H1 (cell line): ENCODE measurements at regions not wholly inside any gene's neighbourhood (a gene's known extent, or its start where the extent isn't known, plus 50 kb on each side); places are given as distances from the start of the nearest gene placed in this dataset.

Experiments
- CTCF ChIA-PET: fragments of 300-600 bp; sonication (Branson Sonifier 250); formaldehyde crosslinking; loops from one replicate; lab custom pipeline; 2021; ENCODE audit not compliant: partially characterized antibody; lab: Charles Lee
- POLR2A ChIA-PET: fragments of 300-600 bp; sonication (Branson Sonifier 250); formaldehyde crosslinking; loops from one replicate; lab custom pipeline; 2021; ENCODE audit warnings: inconsistent platforms; ENCODE audit not compliant: partially characterized antibody; lab: Charles Lee
- DNase-seq, 2 experiments: peaks; one replicate each; pipeline versions ENCODE4 v3.0.0 to v3.0.0-alpha.2; 2010 to 2022; ENCODE audit warnings: low spot score in 2 of 2, low read depth in 1 of 2, mixed read lengths in 1 of 2
- FAIRE-seq: peaks from 2 replicates; lab custom pipeline; 2011; peaks lifted over from hg19 to GRCh38; lab: Jason Lieb, UNC
- H2AFZ ChIP-seq: 2 replicates; pipeline ENCODE4 v1.8.1; 2012; ENCODE audit warnings: low read length, inconsistent platforms
- H2AK5ac ChIP-seq: 2 replicates; pipeline ENCODE4 v1.6.1; 2013; ENCODE audit warnings: low read depth, low read length
- H2BK120ac ChIP-seq: replicated peaks from 2 replicates; pipeline ENCODE3; 2013; ENCODE audit warnings: low read depth, low read length, inconsistent platforms
- H2BK12ac ChIP-seq: 2 replicates; pipeline ENCODE4 v1.6.1; 2013; ENCODE audit warnings: low read depth, low read length
- H2BK15ac ChIP-seq: 2 replicates; pipeline ENCODE4 v1.6.1; 2013; ENCODE audit warnings: low read length
- H2BK20ac ChIP-seq: 2 replicates; pipeline ENCODE4 v1.6.1; 2013; ENCODE audit warnings: low read length
- H2BK5ac ChIP-seq: 2 replicates; pipeline ENCODE4 v1.6.1; 2013; ENCODE audit warnings: low read depth, low read length
- H3K14ac ChIP-seq: 2 replicates; pipeline ENCODE4 v1.6.1; 2013; ENCODE audit warnings: inconsistent platforms; ENCODE audit not compliant: insufficient read length
- H3K18ac ChIP-seq: 2 replicates; pipeline ENCODE4 v1.6.1; 2013; ENCODE audit warnings: low read length; ENCODE audit errors: extremely low read depth
- H3K23ac ChIP-seq: 2 replicates; pipeline ENCODE4 v1.6.1; 2013; ENCODE audit warnings: inconsistent platforms; ENCODE audit not compliant: insufficient read length
- H3K23me2 ChIP-seq: 2 replicates; pipeline ENCODE4 v1.6.1; 2013; ENCODE audit warnings: low read depth, low read length
- H3K27ac ChIP-seq: 2 replicates; pipeline ENCODE4 v1.6.1; 2011; ENCODE audit warnings: low read depth, low read length, inconsistent platforms
- H3K27me3 ChIP-seq, 4 experiments: replicated peaks in 1 of 4; 1 replicate in 1 of 4; 2 replicates in 3 of 4; pipeline versions ENCODE4 v1.6.1 to v1.8.1; 2011 to 2013; ENCODE audit warnings: low read length in 3 of 4, mild to moderate bottlenecking in 3 of 4, inconsistent platforms in 2 of 4, mixed read lengths in 2 of 4, moderate library complexity in 1 of 4; ENCODE audit not compliant: control insufficient read depth in 3 of 4, insufficient read depth in 3 of 4; ENCODE audit errors: extremely low read depth in 1 of 4
- H3K36me3 ChIP-seq, 4 experiments: 2 replicates each; pipeline versions ENCODE4 v1.6.1 to v1.8.1; 2011 to 2013; ENCODE audit warnings: mild to moderate bottlenecking in 4 of 4, low read length in 3 of 4, moderate library complexity in 2 of 4, control low read depth in 1 of 4, inconsistent platforms in 1 of 4; ENCODE audit not compliant: insufficient read depth in 4 of 4, control insufficient read depth in 2 of 4
- H3K4ac ChIP-seq: replicated peaks from 2 replicates; pipeline ENCODE3; 2013; ENCODE audit warnings: low read length, low read depth, mixed read lengths, inconsistent platforms; ENCODE audit not compliant: insufficient read length
- H3K4me1 ChIP-seq, 4 experiments: replicated peaks in 1 of 4; 1 replicate in 1 of 4; 2 replicates in 3 of 4; pipeline versions ENCODE4 v1.6.1 to v1.8.1; 2011 to 2013; ENCODE audit warnings: low read length in 3 of 4, inconsistent platforms in 2 of 4, mixed read lengths in 1 of 4; ENCODE audit not compliant: insufficient read depth in 4 of 4, control insufficient read depth in 3 of 4
- H3K4me2 ChIP-seq, 2 experiments: 2 replicates each; pipeline versions ENCODE4 v1.6.1 to v1.8.1; 2011 to 2013; ENCODE audit warnings: low read depth in 2 of 2, low read length in 2 of 2, control low read depth in 1 of 2, inconsistent platforms in 1 of 2, mild to moderate bottlenecking in 1 of 2; ENCODE audit not compliant: insufficient read depth in 1 of 2
- H3K4me3 ChIP-seq, 4 experiments: fragments of 200-600, 300-600 bp in 1 of 4; sonication (generic), shearing (Covaris generic), sonication (Bioruptor Twin) in 1 of 4; 2 replicates each; pipeline versions ENCODE4 v1.5.1 to v1.8.1; 2011 to 2016; ENCODE audit warnings: low read length in 4 of 4, low read depth in 3 of 4, control low read depth in 2 of 4, inconsistent platforms in 2 of 4, mild to moderate bottlenecking in 2 of 4, mixed read lengths in 1 of 4, moderate library complexity in 1 of 4; ENCODE audit not compliant: insufficient read depth in 2 of 4; ENCODE audit errors: extremely low read depth in 1 of 4
- H3K56ac ChIP-seq: replicated peaks from 2 replicates; pipeline ENCODE3; 2013; ENCODE audit warnings: low read depth, mild to moderate bottlenecking, mixed read lengths, low read length, inconsistent platforms; ENCODE audit not compliant: insufficient read length
- H3K79me1 ChIP-seq: 2 replicates; pipeline ENCODE4 v1.6.1; 2013; ENCODE audit warnings: low read depth, low read length, control low read depth
- H3K79me2 ChIP-seq, 2 experiments: 2 replicates each; pipeline versions ENCODE4 v1.6.1 to v1.8.1; 2012 to 2013; ENCODE audit warnings: low read length in 2 of 2, mild to moderate bottlenecking in 2 of 2, inconsistent platforms in 1 of 2; ENCODE audit not compliant: insufficient read depth in 2 of 2, control insufficient read depth in 1 of 2
- H3K9ac ChIP-seq, 4 experiments: replicated peaks in 1 of 4; 1 replicate in 1 of 4; 2 replicates in 3 of 4; pipeline versions ENCODE4 v1.6.1 to v1.8.1; 2011 to 2013; ENCODE audit warnings: low read depth in 3 of 4, low read length in 3 of 4, control low read depth in 2 of 4, mild to moderate bottlenecking in 2 of 4, moderate library complexity in 2 of 4, inconsistent platforms in 1 of 4; ENCODE audit errors: extremely low read depth in 1 of 4
- H3K9me3 ChIP-seq, 2 experiments: 2 replicates each; pipeline versions ENCODE4 v1.6.1 to v1.8.1; 2012 to 2013; ENCODE audit warnings: mild to moderate bottlenecking in 2 of 2, moderate library complexity in 2 of 2, control low read depth in 1 of 2, inconsistent platforms in 1 of 2, low read depth in 1 of 2, low read length in 1 of 2, mixed read lengths in 1 of 2; ENCODE audit not compliant: insufficient read depth in 2 of 2
- H4K20me1 ChIP-seq, 2 experiments: replicated peaks in 1 of 2; 2 replicates each; pipeline versions ENCODE3 to v1.8.1; 2011 to 2013; ENCODE audit warnings: inconsistent platforms in 2 of 2, low read length in 2 of 2, mild to moderate bottlenecking in 1 of 2; ENCODE audit not compliant: insufficient read depth in 2 of 2, control insufficient read depth in 1 of 2
- H4K5ac ChIP-seq: 2 replicates; pipeline ENCODE4 v1.6.1; 2013; ENCODE audit warnings: low read length, low read depth, mixed read lengths, inconsistent platforms; ENCODE audit not compliant: insufficient read length
- H4K8ac ChIP-seq: 2 replicates; pipeline ENCODE4 v1.8.0; 2013; ENCODE audit warnings: mild to moderate bottlenecking, moderate library complexity, low read length, inconsistent platforms; ENCODE audit not compliant: insufficient read depth; ENCODE audit errors: extremely low read depth
- H4K91ac ChIP-seq: replicated peaks from 2 replicates; pipeline ENCODE3; 2013; ENCODE audit warnings: low read length, mixed read lengths, inconsistent platforms; ENCODE audit not compliant: insufficient read length
- BCL11A ChIP-seq, 2 experiments: IDR thresholded peaks; one replicate each; pipeline ENCODE4 v1.6.1; 2011; ENCODE audit warnings: low read depth in 2 of 2, low read length in 2 of 2, mild to moderate bottlenecking in 2 of 2
- BRCA1 ChIP-seq: IDR thresholded peaks from 2 replicates; pipeline ENCODE4 v1.6.1; 2012; ENCODE audit warnings: low read depth, low read length, improper control_type of control experiment
- CHD1 ChIP-seq: IDR thresholded peaks from 2 replicates; pipeline ENCODE4 v1.6.1; 2012; ENCODE audit warnings: low read depth, low read length, improper control_type of control experiment
- GABPA ChIP-seq: IDR thresholded peaks from 2 replicates; pipeline ENCODE4 v1.6.1; 2011; ENCODE audit warnings: mild to moderate bottlenecking, low read length, moderate library complexity, borderline replicate concordance; ENCODE audit not compliant: insufficient read depth
- HDAC2 ChIP-seq, 2 experiments: fragments of 300-600 bp in 1 of 2; sonication (generic) in 1 of 2; IDR thresholded peaks; 2 replicates each; pipeline ENCODE4 v1.6.1; 2011 to 2012; ENCODE audit warnings: low read depth in 2 of 2, low read length in 2 of 2, mild to moderate bottlenecking in 2 of 2, moderate library complexity in 2 of 2, borderline replicate concordance in 1 of 2, inconsistent platforms in 1 of 2
- JUN ChIP-seq: IDR thresholded peaks from 2 replicates; pipeline ENCODE4 v1.6.1; 2011; ENCODE audit warnings: low read depth, mild to moderate bottlenecking, improper control_type of control experiment, low read length
- KDM5A ChIP-seq: fragments of 200-600 bp; IDR thresholded peaks from 2 replicates; pipeline ENCODE4 v1.7.1; 2012; ENCODE audit warnings: mild to moderate bottlenecking, low read length, inconsistent platforms, mixed read lengths
- MAFK ChIP-seq: IDR thresholded peaks from 2 replicates; pipeline ENCODE4 v1.6.1; 2012; ENCODE audit warnings: low read depth, mild to moderate bottlenecking, improper control_type of control experiment, low read length
- NRF1 ChIP-seq: IDR thresholded peaks from 2 replicates; pipeline ENCODE4 v1.6.1; 2011; ENCODE audit warnings: mild to moderate bottlenecking, low read depth, low read length, improper control_type of control experiment
- POU5F1 ChIP-seq: IDR thresholded peaks from 2 replicates; pipeline ENCODE4 v1.6.1; 2011; ENCODE audit warnings: low read depth, mild to moderate bottlenecking, low read length, moderate library complexity
- SIN3A ChIP-seq, 2 experiments: IDR thresholded peaks in 1 of 2; conservative IDR thresholded peaks in 1 of 2; 2 replicates each; pipeline ENCODE4 v1.6.1; 2011 to 2012; ENCODE audit warnings: low read length in 2 of 2, improper control_type of control experiment in 1 of 2, low read depth in 1 of 2, mild to moderate bottlenecking in 1 of 2
- SIRT6 ChIP-seq: IDR thresholded peaks from one replicate; pipeline ENCODE4 v1.7.1; 2012; ENCODE audit warnings: low read length, inconsistent platforms
- SIX5 ChIP-seq: IDR thresholded peaks from 2 replicates; pipeline ENCODE4 v1.6.1; 2011; ENCODE audit warnings: mild to moderate bottlenecking, low read depth, low read length
- SP4 ChIP-seq: IDR thresholded peaks from 2 replicates; pipeline ENCODE4 v1.6.1; 2012; ENCODE audit warnings: low read length, inconsistent platforms
- SRF ChIP-seq: IDR thresholded peaks from 2 replicates; pipeline ENCODE4 v1.6.1; 2011; ENCODE audit warnings: mild to moderate bottlenecking, low read depth, low read length, moderate library complexity
- TAF1 ChIP-seq: IDR thresholded peaks from 2 replicates; pipeline ENCODE4 v1.6.1; 2011; ENCODE audit warnings: mild to moderate bottlenecking, low read depth, low read length
- WGBS, 2 experiments: shearing (Covaris generic) in 1 of 2; methylation state at CpG; one replicate each; pipeline versions ENCODE4 v1.1.6 to v1.1.7; 2013 to 2015; ENCODE audit warnings: low lambda C conversion rate in 2 of 2, mixed read lengths in 2 of 2, inconsistent platforms in 1 of 2, low coverage in 1 of 2, missing lambda C conversion rate in 1 of 2; ENCODE audit not compliant: insufficient replicate concordance in 2 of 2, insufficient coverage in 1 of 2, insufficient read length in 1 of 2; ENCODE audit errors: extremely low coverage in 1 of 2, missing lambda C conversion rate in 1 of 2; 5-methylcytosine and 5-hydroxymethylcytosine counted together

- H2BK5ac ChIP-seq, result no peak overlapping the region
- no peak overlapping the region for H3K4me3 ChIP-seq
- H4K20me1 ChIP-seq, result no peaks in the 10 kb centered on the region
- ChIA-PET CTCF (interaction anchor here (0.7 to 1.3 kb wide), 2 partner anchors 14 to 23 kb away, joined by 3 read pairs; no protein-coding TSS in a partner anchor), POLR2A (no interaction called here)
- H3K4me2 ChIP-seq, result no peak overlapping the region
- H3K9me3 ChIP-seq, result no peaks in the 10 kb centered on the region
- H2BK12ac ChIP-seq, result no peak overlapping the region
- H2AFZ ChIP-seq, result no peak overlapping the region
- no peak overlapping the region for H3K27ac ChIP-seq
- H3K79me2 ChIP-seq, result no peaks in the 10 kb centered on the region
- no peak overlapping the region for H2BK20ac ChIP-seq
- WGBS, 2 experiments, result 88% methylated on average over 2 of the region's 2 CpGs; no CpG with 5 or more reads in 1 of the 2 experiments
- no peaks in the 10 kb centered on the region for H3K79me1 ChIP-seq
- no peak overlapping the region for H3K23ac ChIP-seq
- no peak overlapping the region; the same call in 1 of the 2 replicates for H2BK15ac ChIP-seq
- no peak for DNase-seq
- H3K36me3 ChIP-seq, result no peaks in the 10 kb centered on the region
- no peak overlapping the region for H2BK120ac ChIP-seq
- no peak for FAIRE-seq
- H3K23me2 ChIP-seq, result no peaks in the 10 kb centered on the region
- no peak overlapping the region for H3K9ac ChIP-seq
- H4K5ac ChIP-seq, result no peak overlapping the region
- H4K8ac ChIP-seq, result no peak overlapping the region
- H3K27me3 ChIP-seq, result no peaks in the 10 kb centered on the region
- no peak overlapping the region for H2AK5ac ChIP-seq
- no peak overlapping the region for H4K91ac ChIP-seq
- no peak overlapping the region for H3K14ac ChIP-seq
- no peak overlapping the region for H3K4ac ChIP-seq
- no peak overlapping the region for H3K18ac ChIP-seq
- H3K56ac ChIP-seq, result no peak overlapping the region
- H3K4me1 ChIP-seq, result no peaks in the 10 kb centered on the region
- TF ChIP-seq SIRT6 (no peak), HDAC2 (IDR thresholded peaks at IDR 0.05; ENCODE audit: borderline replicate concordance in 1 of 2, low read depth in 2 of 2, low read length in 2 of 2) (no peak), BRCA1 (no peak), CHD1 (no peak), SP4 (no peak), POU5F1 (no peak), SIN3A (conservative IDR thresholded peaks at IDR 0.05 in 1 of 2, IDR thresholded peaks at IDR 0.05 in 1 of 2; ENCODE audit: low read depth in 1 of 2, low read length in 2 of 2) (no peak), SIX5 (no peak), TAF1 (no peak), BCL11A (IDR thresholded peaks at IDR 0.05; ENCODE audit: low read depth in 2 of 2, low read length in 2 of 2) (no peak), SRF (no peak), NRF1 (no peak), GABPA (no peak), JUN (no peak), KDM5A (no peak), MAFK (no peak)
Observed at GRCh38 chr9:107761307-107761706, 271.7 kb upstream of the KLF4 start.
